Right ventricle myocardium inferior (tissue), 1 donor: ENCODE measurements at regions not wholly inside any gene's neighbourhood (a gene's known extent, or its start where the extent isn't known, plus 50 kb on each side); places are given as distances from the start of the nearest gene placed in this dataset.
A peak's percentile ranks its signal among the peaks of the same experiment; 100 is the strongest.
"Not testable (repeated sequence)": the region's sequence is repeated elsewhere in the genome, so short reads cannot be mapped to it uniquely, and the experiment has no call there.

Experiments used
- ATAC-seq: fragments of 200-7000 bp; cut with Tn5 transposase; one replicate; pipeline ENCODE4 v1.9.1; 2020; ENCODE audit warnings: mild to moderate bottlenecking, moderate library complexity
- DNase-seq: peaks from one replicate; pipeline ENCODE4 v3.0.0; 2021; ENCODE audit errors: missing footprints
- intact Hi-C: fragments of 100-400 bp; cut with DNase I; formaldehyde crosslinking; loops from one replicate; pipeline ENCODE4 v1.11.0; 2022
- donor health status: DM: no; HTN: yes; CAD: no; lungs with severe emphysema.

GRCh38 chrX:121165930-121166359 is 118.5 kb downstream of the GLUD2 start:
- intact Hi-C loops, result no loop called here
- no peak for ATAC-seq

DNA sequence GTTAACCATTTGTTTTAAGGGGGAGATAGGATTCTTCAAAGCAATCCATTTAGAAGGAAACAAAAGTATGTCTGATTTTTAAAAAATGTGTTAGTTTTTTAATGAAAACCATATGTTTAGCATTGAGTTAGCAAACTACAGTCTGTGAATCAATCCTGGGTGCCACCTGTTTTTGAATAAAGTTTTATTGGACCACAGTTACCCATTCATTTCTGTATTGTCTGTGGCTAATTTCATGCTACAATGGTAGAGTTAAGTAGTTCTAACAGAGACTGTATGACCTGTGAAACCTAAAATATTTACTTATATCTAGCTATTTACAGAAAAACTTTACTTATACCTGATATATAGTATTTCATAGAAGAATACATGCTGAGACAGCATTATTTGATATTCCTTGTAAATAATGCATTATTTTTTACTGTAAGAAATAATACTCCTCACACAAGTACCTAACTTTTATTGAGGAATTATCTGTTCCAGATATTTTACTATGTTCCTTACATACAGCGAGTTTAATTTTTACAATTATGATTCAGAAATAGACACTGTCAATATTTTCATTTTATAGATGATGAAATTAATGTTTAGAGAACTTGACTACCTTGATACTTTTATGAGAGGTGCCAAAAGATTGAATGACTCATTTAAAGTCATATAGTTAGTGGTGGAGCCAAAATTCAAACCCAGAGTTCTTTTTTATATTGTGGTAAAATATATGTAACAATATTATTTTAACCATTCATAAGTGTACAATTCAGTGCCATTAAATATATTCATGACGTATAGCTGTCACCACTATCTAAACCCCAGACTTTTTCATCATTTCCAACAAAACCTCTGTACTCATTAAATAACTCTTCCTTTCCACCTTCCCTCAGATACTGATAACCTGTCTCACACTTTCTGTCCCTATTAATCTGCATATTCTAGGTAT is 122.0 kb downstream of the GLUD2 start:
- intact Hi-C loops, result no loop called here
- no peak for DNase-seq
- ATAC-seq, result no peak

More at GRCh38 chrX:121165930-121166359, 118.5 kb downstream of the GLUD2 start:
- DNase-seq, result no peak

- DNase-seq (no peak), ATAC-seq (no peak)
- intact Hi-C loops, result no loop called here
Observed at GRCh38 chrX:121172703-121173102, 125.3 kb downstream of the GLUD2 start.

DNA sequence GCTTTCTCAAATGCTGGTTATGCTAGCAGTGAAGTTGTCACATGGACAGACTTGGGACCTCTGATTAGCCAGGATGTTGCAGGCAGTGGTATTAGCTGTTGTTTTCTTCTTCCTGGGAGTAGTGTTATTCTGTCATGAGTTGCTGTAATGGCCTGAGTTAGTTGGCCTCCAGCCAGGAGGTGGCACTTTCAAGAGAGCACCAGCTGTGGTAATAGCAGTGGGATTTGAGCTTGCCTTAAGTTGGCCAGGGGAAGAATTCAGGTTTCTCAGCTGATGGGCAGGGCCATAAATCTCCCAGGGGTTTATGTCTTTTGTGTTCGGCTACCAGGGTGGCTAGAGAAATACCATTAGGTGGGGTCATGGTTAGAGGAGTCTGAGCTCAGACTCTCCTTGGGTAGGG is 132.6 kb downstream of the GLUD2 start:
- no peak for DNase-seq
- intact Hi-C loops, result no loop called here
- ATAC-seq, result no peak

DNA sequence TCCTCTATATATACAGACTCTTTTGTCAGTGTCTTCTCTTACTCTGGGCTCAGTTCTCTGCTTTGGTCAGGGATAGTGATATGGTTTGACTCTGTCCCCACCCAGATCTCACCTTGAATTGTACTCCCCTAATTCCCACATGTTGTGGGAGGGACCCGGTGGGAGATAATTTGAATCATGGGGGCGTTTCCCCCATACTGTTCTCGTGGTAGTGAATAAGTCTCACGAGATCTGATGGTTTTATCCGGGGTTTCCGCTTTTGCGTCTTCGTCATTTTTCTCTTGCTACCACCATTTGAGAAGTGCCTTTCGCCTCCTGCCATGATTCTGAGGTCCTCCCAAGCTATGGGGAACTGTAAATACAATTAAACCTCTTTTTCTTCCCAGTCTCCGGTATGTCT is 144.4 kb downstream of the GLUD2 start:
- no peak for ATAC-seq
- intact Hi-C loops, result no loop called here
- no peak for DNase-seq

DNA sequence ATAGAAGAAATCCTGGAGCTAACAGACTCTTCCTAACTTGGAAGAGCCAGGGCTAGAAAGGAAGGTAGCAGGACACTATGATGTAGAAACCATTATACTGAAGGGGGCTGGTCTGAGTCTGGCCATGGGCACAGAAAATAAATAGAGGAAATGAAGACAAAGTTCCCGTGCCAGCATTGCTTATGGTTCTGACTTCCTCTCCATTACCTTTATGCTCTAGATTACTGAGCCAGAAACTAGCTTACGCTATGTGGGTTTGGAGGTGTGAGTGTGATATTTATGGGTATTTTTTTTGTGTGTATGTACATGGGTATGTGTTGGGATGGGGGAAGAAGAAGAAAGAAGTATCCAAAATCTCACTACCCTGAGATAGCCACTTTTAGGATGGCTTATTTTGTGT is 148.3 kb downstream of the GLUD2 start:
- DNase-seq, result no peak
- intact Hi-C loops, result no loop called here
- no peak for ATAC-seq

- intact Hi-C loops, DNase-seq: not testable (repeated sequence)
Observed at GRCh38 chrX:121196872-121197444, 149.5 kb downstream of the GLUD2 start.

GRCh38 chrX:121208563-121208962 is 161.2 kb downstream of the GLUD2 start:
- intact Hi-C loops, result no loop called here
- DNase-seq, result no peak
- no peak for ATAC-seq

More at GRCh38 chrX:121196872-121197444, 149.5 kb downstream of the GLUD2 start:
- ATAC-seq, result not testable (repeated sequence)

- ATAC-seq, result no peak
- DNase-seq, result no peak
- intact Hi-C loops, result no loop called here
Observed at GRCh38 chrX:121216641-121217374, 169.4 kb downstream of the GLUD2 start.

DNA sequence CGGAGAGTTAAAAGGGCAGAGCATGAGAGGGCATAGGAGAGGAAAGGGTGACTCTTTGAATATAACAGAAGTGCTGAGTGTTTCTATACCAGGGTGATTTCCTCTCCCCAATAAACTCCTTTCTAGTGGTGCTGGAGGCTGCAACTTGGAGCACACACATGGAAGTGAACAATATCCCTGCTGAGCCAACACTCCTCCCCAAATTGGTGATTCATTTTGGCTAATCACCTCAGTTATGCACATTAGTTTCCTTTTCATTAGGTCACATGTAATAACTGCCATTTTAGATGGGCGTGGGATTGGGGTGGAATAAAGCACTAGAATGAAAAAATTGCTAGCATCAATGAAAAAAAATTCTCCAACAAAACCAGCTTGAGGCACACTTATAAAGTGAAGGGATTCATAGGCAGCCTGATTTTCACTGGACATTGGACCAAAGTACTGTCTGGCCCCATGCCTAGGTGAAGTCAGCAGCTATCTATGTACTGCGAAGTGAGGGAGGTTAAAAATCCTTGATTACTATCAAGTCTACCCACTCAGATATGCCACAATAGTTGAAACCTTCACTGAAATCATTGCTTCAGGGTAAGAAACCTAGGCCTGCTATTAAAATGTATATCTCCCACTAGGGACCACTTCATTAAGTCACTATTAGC is 174.0 kb downstream of the GLUD2 start:
- ATAC-seq, result no peak
- intact Hi-C loops, result no loop called here

DNA sequence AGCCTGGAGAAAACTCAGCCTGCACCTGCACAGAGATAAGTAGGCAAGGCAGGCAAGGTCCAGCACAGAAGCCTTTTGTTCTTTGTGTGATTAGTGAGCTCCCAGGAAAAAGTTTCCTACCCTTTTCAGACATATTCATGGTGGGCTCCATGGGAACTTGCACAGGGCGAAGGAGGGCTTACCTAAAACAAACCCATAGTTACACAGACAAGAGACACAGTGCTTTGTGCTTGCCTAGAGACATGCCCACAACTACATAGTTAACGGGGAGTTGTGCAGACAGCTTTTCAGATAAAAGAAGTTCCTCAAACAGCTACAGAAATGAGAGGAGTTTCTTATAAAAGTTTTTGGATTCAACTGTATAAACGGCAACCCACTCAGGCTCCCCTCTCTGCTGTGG is 180.5 kb downstream of the GLUD2 start:
- intact Hi-C loops, result no loop called here
- DNase-seq (no peak), ATAC-seq (no peak)

More for the DNA sequence above, 174.0 kb downstream of the GLUD2 start:
- DNase-seq, result no peak

DNA sequence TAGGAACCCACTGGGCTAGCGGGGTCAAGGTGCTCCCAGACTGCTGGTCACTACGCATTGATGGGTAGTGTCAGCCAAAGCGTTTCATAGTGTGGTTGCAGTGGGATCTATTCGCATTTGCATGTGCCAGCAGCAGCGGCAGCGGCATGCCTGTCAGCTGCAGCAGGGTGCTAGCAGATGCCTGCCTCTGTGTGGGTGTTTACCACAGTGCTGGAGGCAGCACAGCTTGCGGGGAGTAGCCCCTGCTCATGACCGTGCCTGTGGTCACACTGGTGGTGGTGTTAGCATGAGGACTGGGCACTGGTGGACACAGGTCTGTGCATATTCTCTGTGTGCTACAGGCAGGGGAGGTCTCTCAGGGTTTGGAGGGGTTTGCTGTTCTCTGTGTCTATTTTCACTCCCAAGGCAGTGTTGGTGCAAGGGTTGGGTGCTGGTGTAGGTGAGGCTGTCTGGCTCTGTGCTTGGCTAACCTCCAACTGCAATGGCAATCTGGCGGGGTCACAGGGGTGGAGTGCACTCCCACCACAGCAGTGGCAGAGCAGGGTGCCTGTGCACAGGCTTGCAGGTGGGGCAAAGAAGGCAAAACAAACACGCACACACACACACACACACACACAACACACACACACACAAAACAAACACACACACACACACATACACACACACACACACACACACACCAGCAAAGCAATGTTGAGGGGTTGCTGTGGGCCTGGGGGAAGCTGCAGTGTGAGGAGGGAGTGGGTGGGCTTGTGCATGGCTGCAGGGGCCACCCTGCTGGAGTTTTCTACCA is 184.4 kb downstream of the GLUD2 start:
- DNase-seq, result peak; percentile 55
- intact Hi-C loops, result no loop called here
- ATAC-seq, result peak; percentile 54

DNA sequence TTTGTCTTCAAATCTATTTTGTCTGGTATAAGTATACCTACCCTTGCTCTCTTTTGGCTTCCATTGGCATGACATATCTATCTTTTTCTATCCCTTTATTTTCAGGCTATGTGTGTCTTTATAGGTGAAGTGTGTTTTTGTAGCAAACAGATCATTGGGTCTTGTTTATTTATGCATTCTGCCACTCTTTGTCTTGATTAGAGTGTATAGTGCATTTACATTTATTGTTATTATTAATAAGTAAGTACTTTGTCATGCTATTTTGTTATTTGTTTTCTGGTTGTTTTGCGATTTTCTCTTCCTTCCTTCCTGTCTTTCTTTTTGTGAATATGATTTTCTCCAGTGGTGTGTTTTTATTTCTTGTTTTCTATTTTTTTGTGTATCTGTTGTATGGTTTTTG is 188.6 kb downstream of the GLUD2 start:
- ATAC-seq (no peak), DNase-seq (no peak)
- intact Hi-C loops, result no loop called here

GRCh38 chrX:121238093-121238492 is 190.7 kb downstream of the GLUD2 start:
- no peak for ATAC-seq
- intact Hi-C loops, result no loop called here
- no peak for DNase-seq

DNA sequence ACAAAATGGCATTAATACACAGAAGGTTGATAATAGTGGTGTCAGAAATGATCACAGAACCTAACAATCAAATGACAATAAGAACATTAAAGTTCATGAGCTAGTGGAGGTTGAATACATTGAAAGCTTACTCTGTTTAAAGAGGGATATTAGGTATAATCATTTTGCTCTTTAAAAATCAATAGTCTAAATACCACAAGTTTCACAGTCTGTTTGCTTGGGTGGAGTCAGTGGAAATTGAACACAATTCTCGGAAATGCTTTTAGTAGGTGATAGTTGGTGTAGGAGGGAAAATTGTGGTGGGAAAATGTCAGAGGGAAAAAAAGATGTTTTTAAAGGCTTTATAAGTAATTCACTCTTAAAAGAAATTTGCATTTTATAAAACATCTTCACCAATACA is 197.1 kb downstream of the GLUD2 start:
- intact Hi-C loops, result no loop called here
- no peak for ATAC-seq
- DNase-seq, result no peak

DNA sequence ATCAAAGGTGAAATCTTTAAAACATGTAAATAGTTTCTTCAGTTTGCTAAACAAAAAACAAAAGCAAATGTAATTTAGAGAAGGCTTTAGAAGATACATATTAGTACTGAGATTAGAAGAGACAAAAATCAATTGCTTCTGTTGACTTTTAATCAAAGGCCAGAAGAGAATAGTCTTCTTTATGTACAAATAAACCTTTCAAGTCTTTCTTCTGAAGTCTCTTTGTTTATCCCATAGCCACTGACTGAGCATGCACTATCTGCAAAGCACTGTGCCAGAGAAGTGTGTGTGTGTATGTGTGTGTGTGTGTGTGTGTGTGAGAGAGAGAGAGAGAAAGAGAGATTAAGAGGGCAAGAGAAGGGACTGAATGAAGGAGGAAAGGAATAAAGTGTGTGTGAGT is 198.4 kb downstream of the GLUD2 start:
- intact Hi-C loops, result no loop called here
- ATAC-seq (no peak), DNase-seq (no peak)

- intact Hi-C loops, result no loop called here
- no peak for DNase-seq
- ATAC-seq, result no peak
Observed at GRCh38 chrX:121254336-121254735, 206.9 kb downstream of the GLUD2 start.

GRCh38 chrX:121256647-121257046 is 209.2 kb downstream of the GLUD2 start:
- DNase-seq (no peak), ATAC-seq (no peak)
- intact Hi-C loops, result no loop called here
